HEK293 (cell line): ENCODE measurements at regions not wholly inside any gene's neighbourhood (a gene's known extent, or its start where the extent isn't known, plus 50 kb on each side); places are given as distances from the start of the nearest gene placed in this dataset.

Experiments
- BCL6B ChIP-seq: fragments of 450-650 bp; formaldehyde crosslinking; IDR thresholded peaks from 2 replicates; pipeline ENCODE4 v1.5.1; 2017; ENCODE audit warnings: missing biosample characterization, missing genetic modification characterization
- GLI2 ChIP-seq: fragments of 450-650 bp; formaldehyde crosslinking; IDR thresholded peaks from 2 replicates; pipeline ENCODE4; 2017; ENCODE audit warnings: missing biosample characterization, missing genetic modification characterization, low read depth, borderline replicate concordance
- PATZ1 ChIP-seq: fragments of 450-650 bp; formaldehyde crosslinking; IDR thresholded peaks from 2 replicates; pipeline ENCODE4 v1.5.1; 2016; ENCODE audit warnings: missing biosample characterization, missing genetic modification characterization
- ZNF184 ChIP-seq: fragments of 450-650 bp; IDR thresholded peaks from 2 replicates; pipeline ENCODE4 v1.5.1; 2018; ENCODE audit warnings: missing biosample characterization, mild to moderate bottlenecking, missing genetic modification characterization
- ZNF24 ChIP-seq: fragments of 450-650 bp; formaldehyde crosslinking; IDR thresholded peaks from 2 replicates; pipeline ENCODE4 v1.5.1; 2016; ENCODE audit warnings: missing biosample characterization, missing genetic modification characterization
- ZNF501 ChIP-seq: fragments of 450-650 bp; formaldehyde crosslinking; IDR thresholded peaks from 2 replicates; pipeline ENCODE4 v1.5.1; 2016; ENCODE audit warnings: missing biosample characterization, missing genetic modification characterization
- ZNF549 ChIP-seq: fragments of 450-650 bp; IDR thresholded peaks from 2 replicates; pipeline ENCODE4 v1.5.1; 2018; ENCODE audit warnings: missing biosample characterization, missing genetic modification characterization, mild to moderate bottlenecking, inconsistent platforms, moderate library complexity
- ZNF558 ChIP-seq: fragments of 450-650 bp; formaldehyde crosslinking; IDR thresholded peaks from 2 replicates; pipeline ENCODE4 v1.5.1; 2016; ENCODE audit warnings: missing biosample characterization, missing genetic modification characterization
- ZNF707 ChIP-seq: fragments of 450-650 bp; formaldehyde crosslinking; IDR thresholded peaks from 2 replicates; pipeline ENCODE4 v1.5.1; 2016; ENCODE audit warnings: missing biosample characterization, missing genetic modification characterization
- TF ChIP-seq, protein P1 (sequence below): fragments of 450-650 bp; formaldehyde crosslinking; IDR thresholded peaks from 2 replicates; pipeline ENCODE4 v1.5.1; 2016; ENCODE audit warnings: missing biosample characterization, missing genetic modification characterization
- TF ChIP-seq, protein P2 (sequence below): sonication (generic); formaldehyde crosslinking; IDR thresholded peaks from 2 replicates; pipeline ENCODE4 v1.8.1; 2022; ENCODE audit warnings: mild to moderate bottlenecking, moderate library complexity, missing genetic modification reagents
- TF ChIP-seq, protein P3 (sequence below): fragments of 450-650 bp; formaldehyde crosslinking; conservative IDR thresholded peaks from 2 replicates; pipeline ENCODE4 v1.5.1; 2016; ENCODE audit warnings: low read depth, missing biosample characterization, missing genetic modification characterization

DNA sequence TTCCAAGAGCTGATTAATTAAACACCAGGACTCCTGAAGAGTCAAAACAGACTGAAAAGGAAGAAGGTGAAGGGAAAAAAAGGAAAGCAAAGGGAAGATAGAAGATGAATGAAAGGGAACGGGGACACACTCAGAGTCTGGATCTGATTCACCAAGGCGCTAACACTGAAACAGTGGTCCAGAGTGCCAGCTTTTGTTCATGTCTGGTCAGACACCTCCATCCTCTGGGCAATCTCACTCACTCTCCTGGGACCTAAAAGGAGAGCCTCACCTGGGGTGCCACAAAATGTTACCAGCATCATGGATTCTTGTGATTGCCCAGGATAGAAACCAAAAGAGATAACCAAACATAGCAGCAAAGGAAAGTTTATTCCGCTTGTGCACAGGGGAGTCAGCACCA is 120.3 kb upstream of the AFF2 start:
- TF ChIP-seq GLI2 (tag by site-specific recombination) (no peak), ZNF24 (tag by site-specific recombination) (no peak), ZNF707 (tag by site-specific recombination) (no peak), ZNF549 (tag by site-specific recombination) (no peak), ZNF501 (tag by site-specific recombination) (no peak), BCL6B (no peak), ZNF184 (tag by site-specific recombination) (no peak), ZNF558 (tag by site-specific recombination) (no peak), PATZ1 (no peak)
- TF ChIP-seq, protein P1, sequence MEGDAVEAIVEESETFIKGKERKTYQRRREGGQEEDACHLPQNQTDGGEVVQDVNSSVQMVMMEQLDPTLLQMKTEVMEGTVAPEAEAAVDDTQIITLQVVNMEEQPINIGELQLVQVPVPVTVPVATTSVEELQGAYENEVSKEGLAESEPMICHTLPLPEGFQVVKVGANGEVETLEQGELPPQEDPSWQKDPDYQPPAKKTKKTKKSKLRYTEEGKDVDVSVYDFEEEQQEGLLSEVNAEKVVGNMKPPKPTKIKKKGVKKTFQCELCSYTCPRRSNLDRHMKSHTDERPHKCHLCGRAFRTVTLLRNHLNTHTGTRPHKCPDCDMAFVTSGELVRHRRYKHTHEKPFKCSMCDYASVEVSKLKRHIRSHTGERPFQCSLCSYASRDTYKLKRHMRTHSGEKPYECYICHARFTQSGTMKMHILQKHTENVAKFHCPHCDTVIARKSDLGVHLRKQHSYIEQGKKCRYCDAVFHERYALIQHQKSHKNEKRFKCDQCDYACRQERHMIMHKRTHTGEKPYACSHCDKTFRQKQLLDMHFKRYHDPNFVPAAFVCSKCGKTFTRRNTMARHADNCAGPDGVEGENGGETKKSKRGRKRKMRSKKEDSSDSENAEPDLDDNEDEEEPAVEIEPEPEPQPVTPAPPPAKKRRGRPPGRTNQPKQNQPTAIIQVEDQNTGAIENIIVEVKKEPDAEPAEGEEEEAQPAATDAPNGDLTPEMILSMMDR (tag by site-specific recombination), result no peak
- TF ChIP-seq, protein P2, sequence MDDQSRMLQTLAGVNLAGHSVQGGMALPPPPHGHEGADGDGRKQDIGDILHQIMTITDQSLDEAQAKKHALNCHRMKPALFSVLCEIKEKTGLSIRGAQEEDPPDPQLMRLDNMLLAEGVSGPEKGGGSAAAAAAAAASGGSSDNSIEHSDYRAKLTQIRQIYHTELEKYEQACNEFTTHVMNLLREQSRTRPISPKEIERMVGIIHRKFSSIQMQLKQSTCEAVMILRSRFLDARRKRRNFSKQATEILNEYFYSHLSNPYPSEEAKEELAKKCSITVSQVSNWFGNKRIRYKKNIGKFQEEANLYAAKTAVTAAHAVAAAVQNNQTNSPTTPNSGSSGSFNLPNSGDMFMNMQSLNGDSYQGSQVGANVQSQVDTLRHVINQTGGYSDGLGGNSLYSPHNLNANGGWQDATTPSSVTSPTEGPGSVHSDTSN (CRISPR knock-in tag), result no peak
- TF ChIP-seq, protein P3, sequence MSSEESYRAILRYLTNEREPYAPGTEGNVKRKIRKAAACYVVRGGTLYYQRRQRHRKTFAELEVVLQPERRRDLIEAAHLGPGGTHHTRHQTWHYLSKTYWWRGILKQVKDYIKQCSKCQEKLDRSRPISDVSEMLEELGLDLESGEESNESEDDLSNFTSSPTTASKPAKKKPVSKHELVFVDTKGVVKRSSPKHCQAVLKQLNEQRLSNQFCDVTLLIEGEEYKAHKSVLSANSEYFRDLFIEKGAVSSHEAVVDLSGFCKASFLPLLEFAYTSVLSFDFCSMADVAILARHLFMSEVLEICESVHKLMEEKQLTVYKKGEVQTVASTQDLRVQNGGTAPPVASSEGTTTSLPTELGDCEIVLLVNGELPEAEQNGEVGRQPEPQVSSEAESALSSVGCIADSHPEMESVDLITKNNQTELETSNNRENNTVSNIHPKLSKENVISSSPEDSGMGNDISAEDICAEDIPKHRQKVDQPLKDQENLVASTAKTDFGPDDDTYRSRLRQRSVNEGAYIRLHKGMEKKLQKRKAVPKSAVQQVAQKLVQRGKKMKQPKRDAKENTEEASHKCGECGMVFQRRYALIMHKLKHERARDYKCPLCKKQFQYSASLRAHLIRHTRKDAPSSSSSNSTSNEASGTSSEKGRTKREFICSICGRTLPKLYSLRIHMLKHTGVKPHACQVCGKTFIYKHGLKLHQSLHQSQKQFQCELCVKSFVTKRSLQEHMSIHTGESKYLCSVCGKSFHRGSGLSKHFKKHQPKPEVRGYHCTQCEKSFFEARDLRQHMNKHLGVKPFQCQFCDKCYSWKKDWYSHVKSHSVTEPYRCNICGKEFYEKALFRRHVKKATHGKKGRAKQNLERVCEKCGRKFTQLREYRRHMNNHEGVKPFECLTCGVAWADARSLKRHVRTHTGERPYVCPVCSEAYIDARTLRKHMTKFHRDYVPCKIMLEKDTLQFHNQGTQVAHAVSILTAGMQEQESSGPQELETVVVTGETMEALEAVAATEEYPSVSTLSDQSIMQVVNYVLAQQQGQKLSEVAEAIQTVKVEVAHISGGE (tag by site-specific recombination), result no peak
